PC-3 (cell line): ENCODE measurements at regions not wholly inside any gene's neighbourhood (a gene's known extent, or its start where the extent isn't known, plus 50 kb on each side); places are given as distances from the start of the nearest gene placed in this dataset.

Experiments
- CTCF ChIP-seq: fragments of 300-600 bp; sonication (generic); conservative IDR thresholded peaks from 2 replicates; pipeline ENCODE4 v1.5.1; 2017; ENCODE audit warnings: antibody characterized with exemption, low read depth, mild to moderate bottlenecking, low read length
- EZH2 ChIP-seq: fragments of 300-600 bp; sonication (generic); IDR thresholded peaks from one replicate; pipeline ENCODE4 v1.6.1; 2017; ENCODE audit warnings: antibody characterized with exemption, mild to moderate bottlenecking, low read length; ENCODE audit not compliant: unreplicated experiment
- EZH2phosphoT487 ChIP-seq: fragments of 300-600 bp; sonication (generic); IDR thresholded peaks from 2 replicates; pipeline ENCODE4 v1.6.1; 2018; ENCODE audit warnings: mild to moderate bottlenecking, antibody characterized with exemption, low read length, borderline replicate concordance

DNA sequence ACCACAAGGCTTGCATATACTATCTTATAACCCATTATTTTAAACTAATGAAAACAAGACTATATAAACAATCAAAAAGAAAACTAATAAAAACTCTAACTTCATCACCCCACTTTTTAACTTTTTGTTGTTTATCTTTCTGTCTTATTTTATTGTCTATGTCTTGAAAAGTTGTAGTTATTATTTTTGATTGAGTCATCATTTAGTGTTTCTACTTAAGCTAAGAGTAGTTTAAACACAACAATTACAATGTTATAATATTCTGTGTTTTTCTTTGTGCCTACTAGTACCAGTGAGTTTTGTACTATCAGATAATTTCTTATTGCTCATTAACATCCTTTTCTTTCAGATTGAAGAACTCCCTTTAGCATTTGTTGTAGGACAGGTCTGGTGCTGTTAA lies 318.7 kb upstream of the ATP5MC3 start:
- TF ChIP-seq EZH2 (no peak), CTCF (no peak), EZH2phosphoT487 (no peak)
